Stimulated activated CD4-positive, alpha-beta T cell treated with anti-CD3 and anti-CD28 coated beads, Interleukin-15, amount 100 ng/mL, for 24 hours (primary cell): ENCODE measurements at regions not wholly inside any gene's neighbourhood (a gene's known extent, or its start where the extent isn't known, plus 50 kb on each side); places are given as distances from the start of the nearest gene placed in this dataset.

ENCODE experiments used
- DNase-seq: peaks from one replicate; pipeline ENCODE4 v3.0.0-alpha.2; 2020

- peak; percentile 12 for DNase-seq
Observed at GRCh38 chr1:199172171-199173124, 533.6 kb downstream of the PTPRC start.

GRCh38 chr1:199173356-199173755 is 534.5 kb downstream of the PTPRC start:
- DNase-seq = no peak

DNA sequence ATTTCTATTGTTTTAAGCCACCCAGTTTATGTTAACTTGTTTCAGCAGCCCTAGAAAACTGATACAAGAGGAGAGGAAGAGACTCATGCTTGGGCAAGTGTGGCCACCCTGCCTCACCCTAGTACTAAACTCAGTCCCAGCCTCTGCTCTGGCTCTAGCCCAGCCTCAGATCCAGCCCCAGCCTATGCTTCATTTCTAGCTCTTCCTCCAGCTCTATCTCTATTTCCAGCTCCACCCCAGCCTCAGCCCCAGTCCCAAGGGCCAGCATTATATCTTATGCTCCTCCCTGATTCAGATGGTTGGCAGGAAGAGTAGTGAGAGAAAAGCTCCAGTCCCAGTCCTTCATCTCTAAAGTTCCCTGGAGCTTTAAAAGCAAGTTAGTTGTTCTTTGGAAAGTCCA is 535.5 kb downstream of the PTPRC start:
- no peak for DNase-seq

GRCh38 chr1:199176713-199177112 is 537.9 kb downstream of the PTPRC start:
- no peak for DNase-seq

DNA sequence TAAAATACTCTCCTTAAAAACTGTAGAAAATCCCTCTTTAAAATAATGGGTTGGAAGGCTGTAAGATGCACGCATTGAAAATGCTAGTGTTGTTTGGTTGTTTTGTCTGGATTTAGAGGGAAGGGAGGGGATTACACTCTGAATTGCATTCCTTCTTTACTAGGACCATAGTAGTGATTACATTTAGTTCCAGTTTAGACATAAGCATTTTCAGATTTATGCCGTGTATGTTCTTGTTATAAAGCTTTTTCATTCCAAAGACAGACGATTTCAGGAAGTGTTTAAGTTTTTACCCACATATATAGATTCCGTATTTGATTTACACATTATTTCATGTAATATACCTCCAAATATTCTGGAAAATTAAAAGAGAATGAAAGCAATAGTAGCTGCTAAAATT is 538.4 kb downstream of the PTPRC start:
- DNase-seq = no peak

DNA sequence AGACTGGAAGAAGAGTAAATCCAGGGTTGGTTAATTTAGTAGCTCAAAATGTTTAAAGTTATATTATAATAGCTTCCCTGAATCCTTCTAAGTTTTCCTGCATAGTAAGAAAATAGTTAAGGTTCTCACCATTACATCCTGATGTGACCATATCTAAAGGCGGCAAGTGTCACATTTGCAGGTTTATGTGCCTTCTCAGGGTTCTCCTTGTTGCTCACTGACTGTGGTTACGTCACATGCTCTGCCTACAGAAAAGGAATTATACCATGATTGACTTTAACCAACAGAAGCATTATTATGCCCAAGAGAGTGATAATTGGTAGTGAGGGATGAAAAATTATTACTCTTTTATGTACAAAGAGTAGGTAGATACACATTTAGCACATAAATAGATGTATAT is 539.8 kb downstream of the PTPRC start:
- DNase-seq = no peak

- no peak for DNase-seq
Observed at GRCh38 chr1:199182186-199182843, 543.5 kb downstream of the PTPRC start.

DNA sequence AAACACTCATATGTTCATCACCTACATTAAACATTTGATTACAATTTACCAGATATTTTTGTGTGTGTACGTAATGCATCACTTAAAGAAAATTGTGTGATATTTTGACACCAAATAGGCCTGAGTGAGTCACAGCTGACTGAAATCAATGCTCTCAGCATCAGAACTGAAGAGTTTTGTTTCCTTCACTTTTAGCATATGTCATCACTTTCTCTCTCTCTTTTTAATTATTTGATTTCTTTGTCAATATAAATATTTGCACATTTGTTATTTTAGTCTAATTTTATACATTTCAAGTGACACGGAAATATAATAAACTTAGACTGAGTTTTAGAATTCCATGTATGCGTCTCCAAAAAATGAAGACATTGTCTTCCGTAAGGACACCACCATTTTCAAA is 545.3 kb downstream of the PTPRC start:
- DNase-seq = no peak

DNA sequence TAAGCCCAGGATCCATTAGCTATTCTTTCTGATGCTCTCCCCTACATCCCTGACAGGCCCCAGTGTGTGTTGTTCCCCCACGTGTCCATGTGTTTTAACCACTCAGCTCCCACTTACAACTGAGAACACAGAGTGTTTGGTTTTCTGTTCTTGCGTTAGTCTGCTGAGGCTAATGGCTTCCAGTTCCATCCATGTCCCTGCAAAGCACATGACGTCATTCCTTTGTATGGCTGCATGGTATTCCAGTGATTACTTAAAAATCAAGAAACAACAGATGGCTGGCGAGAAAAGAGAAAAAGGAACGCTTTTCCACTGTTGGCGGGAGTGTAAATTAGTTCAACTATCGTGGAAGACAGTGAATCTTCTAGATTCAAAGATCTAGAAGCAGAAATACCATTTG is 556.0 kb downstream of the PTPRC start:
- DNase-seq = no peak

DNA sequence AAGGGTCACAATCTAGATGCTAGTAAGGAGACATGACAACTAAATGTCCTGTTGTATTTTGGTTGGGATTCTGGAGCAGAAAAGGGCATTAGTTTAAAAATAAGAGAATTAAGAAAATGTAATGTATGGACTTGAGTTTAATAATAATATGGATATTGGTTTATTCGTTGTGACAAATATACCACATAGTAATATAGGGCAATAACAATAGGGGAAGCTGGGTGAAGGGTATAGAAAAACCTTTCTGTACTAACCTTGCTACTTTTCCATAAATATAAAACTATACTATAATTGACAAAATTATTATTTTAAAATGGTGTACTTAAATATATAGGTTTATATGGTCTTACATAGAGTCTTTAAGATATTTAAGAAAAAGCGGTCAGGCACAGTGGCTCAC is 558.9 kb downstream of the PTPRC start:
- no peak for DNase-seq

GRCh38 chr1:199202331-199202730 is 563.5 kb downstream of the PTPRC start:
- no peak for DNase-seq

- no peak for DNase-seq
Observed at GRCh38 chr1:199204231-199204630, 565.4 kb downstream of the PTPRC start.

GRCh38 chr1:199205740-199206441 is 567.1 kb downstream of the PTPRC start:
- no peak for DNase-seq

DNA sequence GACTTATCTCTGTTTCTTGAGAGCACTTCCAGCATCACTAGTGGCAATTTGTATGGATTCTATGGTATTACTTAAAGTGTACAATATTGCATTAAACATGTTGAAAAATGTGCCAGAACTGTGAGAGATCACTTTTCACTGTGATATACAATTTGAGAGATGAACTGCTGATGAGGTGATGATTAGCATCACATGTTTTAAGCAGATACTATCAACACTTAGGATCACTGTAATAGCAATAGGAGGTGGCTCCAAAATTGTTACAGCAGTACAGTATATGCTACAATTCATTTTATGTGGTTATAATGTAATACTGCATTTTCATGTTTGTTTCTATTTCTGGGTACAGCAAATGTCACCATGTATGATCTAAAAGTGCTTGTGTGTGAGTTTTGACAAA is 570.0 kb downstream of the PTPRC start:
- DNase-seq = no peak

- DNase-seq = no peak
Observed at GRCh38 chr1:199218065-199218464, 579.2 kb downstream of the PTPRC start.

DNA sequence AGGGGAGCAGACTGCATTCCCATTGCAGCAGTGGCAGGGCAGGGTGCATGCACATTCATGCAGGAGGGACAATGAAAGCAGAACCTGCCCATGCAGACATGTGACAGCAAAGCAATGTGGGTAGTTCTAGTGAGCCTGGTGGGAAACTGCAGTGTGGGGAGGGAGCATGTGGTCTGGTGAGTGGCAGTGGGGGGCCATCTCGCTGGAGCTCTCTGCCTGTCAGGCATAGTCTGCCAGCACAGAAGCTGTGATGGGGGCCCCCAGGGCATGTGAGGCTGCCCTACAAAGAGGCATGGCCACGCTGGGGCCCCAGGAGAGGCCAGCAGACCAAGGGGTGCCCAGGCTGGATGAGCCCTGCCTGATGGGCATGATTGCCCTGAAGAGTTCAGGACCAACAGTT is 579.7 kb downstream of the PTPRC start:
- DNase-seq = no peak

DNA sequence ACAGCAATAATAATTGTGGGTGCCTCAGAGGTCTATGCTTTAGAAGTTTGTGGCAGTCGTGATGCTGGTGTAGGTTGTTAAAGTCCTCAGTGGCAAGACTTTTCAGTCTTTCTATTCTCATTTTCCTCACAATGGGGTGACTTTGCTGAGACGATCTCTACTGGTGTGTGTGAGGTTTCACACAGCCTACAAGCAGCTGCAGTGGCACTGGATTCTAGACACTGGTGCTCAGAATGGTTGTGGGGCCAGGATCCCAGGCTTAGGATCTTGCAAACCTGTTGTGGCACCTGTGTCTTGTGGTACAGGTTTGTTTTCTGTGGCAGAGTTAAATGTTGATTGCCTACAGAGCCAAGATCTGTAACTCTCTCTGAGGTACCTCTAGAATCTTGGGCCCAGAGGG is 581.2 kb downstream of the PTPRC start:
- no peak for DNase-seq

DNA sequence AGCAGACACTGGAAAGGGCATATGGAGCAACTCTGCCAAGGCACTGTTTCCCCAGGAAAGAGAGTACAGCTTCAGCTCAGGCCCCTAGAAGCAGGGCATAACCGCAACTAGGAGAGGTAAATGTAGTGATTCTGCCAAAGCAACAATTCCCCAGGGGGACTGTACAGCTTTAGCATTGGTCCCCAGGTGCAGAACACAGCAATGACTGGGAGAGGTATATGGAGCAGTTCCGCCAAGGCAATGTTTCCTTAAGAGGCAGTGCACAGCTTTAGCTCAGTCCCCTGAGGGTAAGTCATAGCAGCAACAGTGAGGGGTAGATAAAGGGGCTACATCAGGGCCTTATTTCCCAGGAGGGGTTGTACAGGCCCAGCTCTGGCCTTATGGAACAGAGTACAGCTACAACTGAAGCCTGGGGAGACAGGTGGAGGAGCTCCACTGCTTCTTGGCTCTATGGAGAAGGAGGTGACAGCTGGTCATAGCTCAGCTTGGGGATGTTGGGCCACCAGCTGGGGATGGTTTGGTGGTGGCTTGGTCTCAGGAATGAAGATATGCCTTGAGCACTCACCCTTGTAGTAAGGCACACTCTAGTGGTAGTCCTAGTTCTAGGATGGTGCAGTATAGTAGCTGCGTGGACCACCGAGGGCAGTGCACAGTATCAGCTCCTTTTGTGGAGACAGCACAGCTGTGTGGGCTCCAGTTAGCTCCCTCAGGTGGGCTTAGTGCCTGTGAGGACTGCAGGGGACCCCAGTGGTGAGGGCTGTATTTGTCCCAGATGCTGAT is 582.7 kb downstream of the PTPRC start:
- no peak for DNase-seq

DNA sequence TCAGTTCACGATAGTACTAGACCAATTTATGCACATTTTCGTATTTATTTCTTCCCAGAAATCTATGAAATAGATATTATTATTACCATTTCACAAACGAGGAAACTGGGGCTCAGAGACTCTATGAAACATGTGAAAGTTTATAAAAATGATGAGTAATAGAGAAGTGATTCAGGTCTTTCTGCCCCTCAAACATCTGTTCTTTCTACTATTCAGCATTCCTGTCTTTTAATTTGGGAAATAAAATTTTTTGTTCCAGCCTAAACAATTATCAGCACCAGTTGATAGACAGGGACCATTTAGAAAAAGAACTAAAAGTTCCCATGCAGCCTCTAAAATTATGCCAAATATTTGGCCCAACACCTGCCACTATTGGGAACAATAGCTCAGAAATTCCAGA is 585.1 kb downstream of the PTPRC start:
- DNase-seq = no peak

DNA sequence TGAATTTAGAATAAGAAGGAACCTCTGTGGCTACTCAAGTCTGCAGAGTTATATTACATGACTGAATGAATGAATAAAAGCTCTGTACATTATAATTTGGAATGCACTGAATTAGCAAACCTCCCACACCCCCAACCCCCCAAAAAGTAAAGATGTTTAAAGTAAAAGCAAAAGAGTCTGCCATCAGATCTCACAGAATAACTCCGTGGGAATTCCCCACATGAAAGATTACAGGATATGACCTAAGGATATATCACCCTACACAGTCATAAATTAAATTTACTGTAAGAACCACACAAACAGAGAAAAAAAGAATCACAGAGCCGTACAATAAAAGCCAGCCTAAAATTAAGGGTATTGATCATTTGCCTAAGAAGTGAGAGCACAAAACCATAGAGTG is 587.3 kb downstream of the PTPRC start:
- peak; percentile 48 for DNase-seq

GRCh38 chr1:199242147-199242546 is 603.3 kb downstream of the PTPRC start:
- no peak for DNase-seq

GRCh38 chr1:199242601-199243000 is 603.8 kb downstream of the PTPRC start:
- DNase-seq = no peak
